ENCODE measurements at regions not wholly inside any gene's neighbourhood (a gene's known extent, or its start where the extent isn't known, plus 50 kb on each side); places are given as distances from the start of the nearest gene placed in this dataset.

DNA sequence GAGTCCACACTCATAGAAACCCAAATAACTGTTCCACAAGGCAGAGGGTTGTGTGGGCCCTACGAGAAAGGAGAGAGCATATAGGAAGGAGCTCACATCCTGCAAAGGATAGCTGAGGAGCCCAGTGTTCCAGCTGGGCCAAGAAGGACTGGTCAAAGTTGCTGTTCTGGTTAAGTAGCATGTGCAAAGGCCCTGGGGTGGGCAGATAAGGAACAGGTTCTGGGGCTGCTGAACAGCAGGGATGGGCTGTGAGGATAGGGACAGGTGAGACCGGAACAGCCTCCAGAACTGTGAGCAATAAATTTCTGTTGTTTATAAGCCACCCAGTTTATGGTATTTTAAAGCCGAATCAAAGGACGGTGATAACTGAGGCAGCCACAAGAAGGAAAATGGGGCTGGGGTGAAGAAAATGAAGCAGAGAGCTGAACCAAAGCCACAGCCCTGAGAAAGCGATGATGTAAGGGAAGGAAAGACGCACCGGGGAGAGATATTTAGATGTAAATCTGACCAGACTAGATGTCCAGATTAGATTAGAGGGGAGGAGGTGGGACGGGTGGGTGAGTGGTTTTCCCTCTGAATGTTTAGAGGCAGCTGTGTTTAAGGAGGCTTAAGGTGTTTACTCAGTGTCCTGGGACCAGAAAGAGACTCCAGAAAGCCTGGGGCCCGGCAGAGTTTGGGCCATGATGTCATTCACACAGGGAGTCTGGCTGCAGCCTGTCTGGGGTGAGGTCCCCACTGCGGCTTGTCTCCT is 180.8 kb upstream of the BCOR start:
- intact Hi-C loops (cut with DNase I) = no loop called here
- 45% methylated on average over 10 of the region's 10 CpGs for WGBS
- Histone ChIP-seq H3K4me3 (no peak overlapping the region), H3K27ac (no peak overlapping the region), H3K27me3 (replicated peaks; ENCODE audit: insufficient read depth) (no peaks in the 10 kb centered on the region), H3K36me3 (no peaks in the 10 kb centered on the region), H3K4me1 (replicated peaks) (no peaks in the 10 kb centered on the region), H3K9me3 (no peaks in the 10 kb centered on the region)
- no peak for DNase-seq (ENCODE audit: low spot score)
- TF ChIP-seq CTCF (IDR thresholded peaks at IDR 0.05) = no peak
- TF ChIP-seq POLR2AphosphoS5 (IDR thresholded peaks at IDR 0.05) = no peak
- no peak for TF ChIP-seq POLR2A (IDR thresholded peaks at IDR 0.05)

DNA sequence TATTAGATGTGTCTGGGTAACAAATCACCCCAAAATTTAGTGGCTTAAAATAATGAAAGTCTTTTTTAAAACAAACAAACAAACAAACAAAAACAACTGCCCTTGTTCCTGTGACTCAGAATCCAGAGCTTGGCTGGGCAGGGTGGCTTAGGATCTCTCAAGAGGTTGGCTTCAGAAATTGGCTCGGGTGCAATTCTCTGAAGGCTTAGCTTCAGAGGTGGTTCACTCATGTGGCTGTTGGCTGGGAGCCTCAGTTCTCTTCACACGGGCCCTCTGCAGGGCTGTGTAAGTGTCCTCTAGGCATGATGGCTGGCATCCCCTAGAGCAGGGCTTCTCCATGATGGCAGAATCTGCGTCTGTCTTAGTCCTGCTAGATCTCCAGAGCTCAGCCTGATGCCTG is 179.9 kb upstream of the BCOR start:
- no peaks in the 10 kb centered on the region for H3K9me3 ChIP-seq
- no peaks in the 10 kb centered on the region for H3K4me1 ChIP-seq (replicated peaks)
- H3K27me3 ChIP-seq (replicated peaks; ENCODE audit: insufficient read depth) = no peaks in the 10 kb centered on the region
- TF ChIP-seq POLR2AphosphoS5 (IDR thresholded peaks at IDR 0.05) (no peak), POLR2A (IDR thresholded peaks at IDR 0.05) (no peak), CTCF (IDR thresholded peaks at IDR 0.05) (no peak)
- no peak overlapping the region for H3K4me3 ChIP-seq
- no peak overlapping the region for H3K27ac ChIP-seq
- WGBS = 73% methylated on average over 3 of the region's 3 CpGs
- intact Hi-C loops (cut with DNase I) = no loop called here
- no peaks in the 10 kb centered on the region for H3K36me3 ChIP-seq
- no peak for DNase-seq (ENCODE audit: low spot score)

GRCh38 chrX:40273356-40274050 is 175.7 kb upstream of the BCOR start:
- H3K27ac ChIP-seq = no peak overlapping the region

DNA sequence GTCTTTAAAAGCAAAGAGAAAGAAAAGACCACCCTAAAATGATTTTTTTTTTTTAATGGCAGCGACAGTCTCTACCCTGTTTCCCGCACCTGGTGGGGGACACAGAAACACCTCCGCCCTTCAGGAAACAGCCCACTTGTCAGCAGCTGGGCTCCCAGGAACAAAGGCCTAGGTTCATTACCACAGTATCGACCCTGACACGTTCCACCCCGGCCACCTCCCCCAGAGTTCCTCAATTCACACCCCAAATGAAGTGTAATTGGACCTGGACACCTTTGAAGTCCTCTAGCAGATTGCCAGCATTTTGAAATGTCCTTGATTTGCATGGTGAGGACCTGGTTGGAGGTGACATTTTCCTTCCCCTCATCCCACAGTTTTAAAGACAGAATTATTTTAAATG is 175.0 kb upstream of the BCOR start:
- H3K4me1 ChIP-seq (replicated peaks) = no peaks in the 10 kb centered on the region
- intact Hi-C loops (cut with DNase I) = no loop called here
- H3K36me3 ChIP-seq = no peaks in the 10 kb centered on the region
- no peak for DNase-seq (ENCODE audit: low spot score)
- no peak overlapping the region for H3K4me3 ChIP-seq
- H3K27ac ChIP-seq = no peak overlapping the region
- no peak for TF ChIP-seq POLR2A (IDR thresholded peaks at IDR 0.05)
- no peak for TF ChIP-seq CTCF (IDR thresholded peaks at IDR 0.05)
- no peak for TF ChIP-seq POLR2AphosphoS5 (IDR thresholded peaks at IDR 0.05)
- 80% methylated on average over 6 of the region's 6 CpGs for WGBS
- H3K9me3 ChIP-seq = no peaks in the 10 kb centered on the region
- no peaks in the 10 kb centered on the region for H3K27me3 ChIP-seq (replicated peaks; ENCODE audit: insufficient read depth)

More at GRCh38 chrX:40273356-40274050, 175.7 kb upstream of the BCOR start:
- Histone ChIP-seq H3K4me3 (no peak overlapping the region), H3K27me3 (replicated peaks; ENCODE audit: insufficient read depth) (no peaks in the 10 kb centered on the region), H3K36me3 (no peaks in the 10 kb centered on the region), H3K4me1 (replicated peaks) (no peaks in the 10 kb centered on the region), H3K9me3 (no peaks in the 10 kb centered on the region)
- no peak for DNase-seq (ENCODE audit: low spot score)
- WGBS = 81% methylated on average over 6 of the region's 15 CpGs
- TF ChIP-seq CTCF (IDR thresholded peaks at IDR 0.05) (no peak), POLR2A (IDR thresholded peaks at IDR 0.05) (no peak), POLR2AphosphoS5 (IDR thresholded peaks at IDR 0.05) (no peak)
- intact Hi-C loops (cut with DNase I) = no loop called here

DNA sequence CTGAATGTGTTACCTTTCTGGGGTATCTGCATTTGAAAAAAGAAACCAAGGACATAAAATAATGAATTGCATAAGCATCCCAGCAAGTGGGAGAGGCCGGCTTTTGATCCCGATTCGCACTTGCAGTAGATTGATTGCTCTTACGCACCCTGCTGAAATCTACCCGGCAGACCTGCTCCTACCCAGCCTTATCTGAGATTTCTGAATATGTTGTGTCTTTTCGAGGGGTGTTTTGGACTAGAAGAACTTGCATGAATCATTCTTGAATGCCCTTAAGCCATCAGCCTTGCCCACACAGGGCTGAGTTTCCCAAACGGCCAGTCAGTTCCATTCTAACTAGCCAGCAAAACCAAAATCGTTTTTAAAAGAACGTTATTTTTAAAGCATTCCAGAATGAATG is 174.4 kb upstream of the BCOR start:
- Histone ChIP-seq H3K27me3 (replicated peaks; ENCODE audit: insufficient read depth) (no peaks in the 10 kb centered on the region), H3K4me3 (no peak overlapping the region), H3K9me3 (no peaks in the 10 kb centered on the region), H3K4me1 (replicated peaks) (no peaks in the 10 kb centered on the region), H3K27ac (no peak overlapping the region), H3K36me3 (no peaks in the 10 kb centered on the region)
- 88% methylated on average over 9 of the region's 9 CpGs for WGBS
- intact Hi-C loops (cut with DNase I) = no loop called here
- DNase-seq (ENCODE audit: low spot score) = no peak
- no peak for TF ChIP-seq POLR2AphosphoS5 (IDR thresholded peaks at IDR 0.05)
- no peak for TF ChIP-seq POLR2A (IDR thresholded peaks at IDR 0.05)
- no peak for TF ChIP-seq CTCF (IDR thresholded peaks at IDR 0.05)
